HEK293 (cell line): ENCODE measurements at regions not wholly inside any gene's neighbourhood (a gene's known extent, or its start where the extent isn't known, plus 50 kb on each side); places are given as distances from the start of the nearest gene placed in this dataset.

Experiments
- CTCF ChIA-PET: fragments of 350-600 bp; formaldehyde crosslinking; extraction: SDS; loops from one replicate; lab custom pipeline; 2021; ENCODE audit warnings: antibody characterized with exemption; lab: Yijun Ruan, JAX
- POLR2A ChIA-PET: fragments of 300-600 bp; formaldehyde crosslinking; extraction: SDS; loops from one replicate; lab custom pipeline; 2020; ENCODE audit warnings: antibody characterized with exemption, inconsistent platforms; lab: Yijun Ruan, JAX
- H3K27ac ChIP-seq: fragments of 200-500 bp; sonication (Bioruptor generic); 2 replicates; pipeline ENCODE4 v1.5.1; 2014; ENCODE audit warnings: low read depth, low read length, control low read depth, inconsistent platforms; ENCODE audit errors: extremely low read depth
- H3K36me3 ChIP-seq, 2 experiments: fragments of 200-500 bp in 1 of 2; sonication (Bioruptor generic) in 1 of 2; 1 replicate in 1 of 2; 2 replicates in 1 of 2; pipeline ENCODE4 v1.5.1; 2014 to 2017; ENCODE audit warnings: inconsistent platforms in 2 of 2, low read length in 2 of 2; ENCODE audit not compliant: control insufficient read depth in 2 of 2, insufficient read depth in 1 of 2
- H3K4me1 ChIP-seq: fragments of 200-500 bp; sonication (Bioruptor generic); 2 replicates; pipeline ENCODE4 v1.5.1; 2014; ENCODE audit warnings: mild to moderate bottlenecking, low read length, inconsistent platforms; ENCODE audit not compliant: control insufficient read depth, insufficient read depth
- H3K4me3 ChIP-seq: 2 replicates; pipeline ENCODE4 v1.5.1; 2011; ENCODE audit warnings: low read depth, mild to moderate bottlenecking, control low read depth, low read length, moderate library complexity
- H3K9me3 ChIP-seq: fragments of 200-500 bp; sonication (Bioruptor generic); 2 replicates; pipeline ENCODE4 v1.5.1; 2014; ENCODE audit warnings: low read depth, low read length, inconsistent platforms; ENCODE audit not compliant: control insufficient read depth, insufficient read depth
- GFI1B ChIP-seq: fragments of 450-650 bp; formaldehyde crosslinking; IDR thresholded peaks from 2 replicates; pipeline ENCODE4 v1.5.1; 2016; ENCODE audit warnings: missing biosample characterization, missing genetic modification characterization
- GLIS1 ChIP-seq: fragments of 450-650 bp; formaldehyde crosslinking; IDR thresholded peaks from 2 replicates; pipeline ENCODE4 v1.5.1; 2016; ENCODE audit warnings: missing biosample characterization, missing genetic modification characterization
- HOXC10 ChIP-seq: sonication (generic); formaldehyde crosslinking; IDR thresholded peaks from 2 replicates; pipeline ENCODE4 v1.8.1; 2023; ENCODE audit warnings: mild to moderate bottlenecking, missing genetic modification reagents
- SCRT1 ChIP-seq: fragments of 450-650 bp; formaldehyde crosslinking; IDR thresholded peaks from 2 replicates; pipeline ENCODE4 v1.5.1; 2016; ENCODE audit warnings: missing biosample characterization, missing genetic modification characterization, borderline replicate concordance
- ZBTB21 ChIP-seq: fragments of 450-650 bp; formaldehyde crosslinking; IDR thresholded peaks from 2 replicates; pipeline ENCODE4 v1.5.1; 2017; ENCODE audit warnings: missing biosample characterization, missing genetic modification characterization
- ZIC2 ChIP-seq: fragments of 450-650 bp; formaldehyde crosslinking; IDR thresholded peaks from 2 replicates; pipeline ENCODE4 v1.5.1; 2016; ENCODE audit warnings: missing biosample characterization, missing genetic modification characterization
- ZNF146 ChIP-seq: fragments of 450-650 bp; formaldehyde crosslinking; IDR thresholded peaks from 2 replicates; pipeline ENCODE4 v1.5.1; 2016; ENCODE audit warnings: missing biosample characterization, missing genetic modification characterization
- ZNF155 ChIP-seq: fragments of 450-650 bp; formaldehyde crosslinking; IDR thresholded peaks from 2 replicates; pipeline ENCODE4 v1.5.1; 2016; ENCODE audit warnings: missing biosample characterization, missing genetic modification characterization
- ZNF335 ChIP-seq: fragments of 450-650 bp; formaldehyde crosslinking; conservative IDR thresholded peaks from 2 replicates; pipeline ENCODE4 v1.5.1; 2016; ENCODE audit warnings: missing biosample characterization, missing genetic modification characterization
- ZNF341 ChIP-seq: fragments of 450-650 bp; formaldehyde crosslinking; IDR thresholded peaks from 2 replicates; pipeline ENCODE4; 2016; ENCODE audit warnings: low read depth, missing biosample characterization, missing genetic modification characterization
- ZNF37A ChIP-seq: fragments of 450-650 bp; IDR thresholded peaks from 2 replicates; pipeline ENCODE4 v1.5.1; 2018; ENCODE audit warnings: missing biosample characterization, missing genetic modification characterization
- ZNF416 ChIP-seq: fragments of 450-650 bp; formaldehyde crosslinking; IDR thresholded peaks from 2 replicates; pipeline ENCODE4 v1.5.1; 2016; ENCODE audit warnings: missing biosample characterization, missing genetic modification characterization
- ZNF585B ChIP-seq: fragments of 450-650 bp; formaldehyde crosslinking; IDR thresholded peaks from 2 replicates; pipeline ENCODE4 v1.5.1; 2016; ENCODE audit warnings: missing biosample characterization, missing genetic modification characterization
- TF ChIP-seq, protein P1 (sequence below): fragments of 450-650 bp; formaldehyde crosslinking; IDR thresholded peaks from 2 replicates; pipeline ENCODE4 v1.5.1; 2016; ENCODE audit warnings: missing biosample characterization, missing genetic modification characterization, borderline replicate concordance
- TF ChIP-seq, protein P2 (sequence below): fragments of 450-650 bp; formaldehyde crosslinking; IDR thresholded peaks from 2 replicates; pipeline ENCODE4 v1.5.1; 2016; ENCODE audit warnings: missing biosample characterization, missing genetic modification characterization
- TF ChIP-seq, protein P3 (sequence below): fragments of 450-650 bp; formaldehyde crosslinking; IDR thresholded peaks from 2 replicates; pipeline ENCODE4 v1.5.1; 2017; ENCODE audit warnings: missing biosample characterization, mild to moderate bottlenecking, missing genetic modification characterization, moderate library complexity
- TF ChIP-seq, protein P4 (sequence below): fragments of 450-650 bp; formaldehyde crosslinking; IDR thresholded peaks from 2 replicates; pipeline ENCODE4 v1.5.1; 2017; ENCODE audit warnings: missing biosample characterization, missing genetic modification characterization

DNA sequence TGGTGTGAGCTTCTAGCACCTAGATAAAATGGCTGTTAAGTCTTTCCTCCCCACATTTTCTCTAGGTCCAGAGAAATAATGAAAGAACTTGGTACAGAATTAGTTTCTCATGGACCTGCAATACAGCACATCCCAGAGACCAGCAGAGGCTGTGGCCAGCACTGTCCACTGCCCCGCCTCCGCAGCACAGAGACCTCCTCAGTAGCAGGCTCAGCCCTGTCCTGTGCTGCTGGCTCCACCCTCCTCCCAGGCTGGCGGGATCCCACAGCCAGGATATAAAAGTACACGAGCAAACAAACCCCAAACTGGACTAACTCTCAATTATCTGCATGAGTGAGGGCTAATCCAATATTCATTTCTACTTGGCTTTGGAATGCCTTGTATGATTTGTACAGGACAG is 401.5 kb downstream of the RPS6KC1 start:
- Histone ChIP-seq H3K9me3 (no peaks in the 10 kb centered on the region), H3K4me3 (no peak overlapping the region), H3K36me3 (no peaks in the 10 kb centered on the region), H3K4me1 (no peaks in the 10 kb centered on the region), H3K27ac (no peak overlapping the region)
- ChIA-PET POLR2A (no interaction called here), CTCF (no interaction called here)
- no peak for TF ChIP-seq ZNF416 (tag by site-specific recombination)
- no peak for TF ChIP-seq GLIS1 (tag by site-specific recombination)
- TF ChIP-seq, protein P1, sequence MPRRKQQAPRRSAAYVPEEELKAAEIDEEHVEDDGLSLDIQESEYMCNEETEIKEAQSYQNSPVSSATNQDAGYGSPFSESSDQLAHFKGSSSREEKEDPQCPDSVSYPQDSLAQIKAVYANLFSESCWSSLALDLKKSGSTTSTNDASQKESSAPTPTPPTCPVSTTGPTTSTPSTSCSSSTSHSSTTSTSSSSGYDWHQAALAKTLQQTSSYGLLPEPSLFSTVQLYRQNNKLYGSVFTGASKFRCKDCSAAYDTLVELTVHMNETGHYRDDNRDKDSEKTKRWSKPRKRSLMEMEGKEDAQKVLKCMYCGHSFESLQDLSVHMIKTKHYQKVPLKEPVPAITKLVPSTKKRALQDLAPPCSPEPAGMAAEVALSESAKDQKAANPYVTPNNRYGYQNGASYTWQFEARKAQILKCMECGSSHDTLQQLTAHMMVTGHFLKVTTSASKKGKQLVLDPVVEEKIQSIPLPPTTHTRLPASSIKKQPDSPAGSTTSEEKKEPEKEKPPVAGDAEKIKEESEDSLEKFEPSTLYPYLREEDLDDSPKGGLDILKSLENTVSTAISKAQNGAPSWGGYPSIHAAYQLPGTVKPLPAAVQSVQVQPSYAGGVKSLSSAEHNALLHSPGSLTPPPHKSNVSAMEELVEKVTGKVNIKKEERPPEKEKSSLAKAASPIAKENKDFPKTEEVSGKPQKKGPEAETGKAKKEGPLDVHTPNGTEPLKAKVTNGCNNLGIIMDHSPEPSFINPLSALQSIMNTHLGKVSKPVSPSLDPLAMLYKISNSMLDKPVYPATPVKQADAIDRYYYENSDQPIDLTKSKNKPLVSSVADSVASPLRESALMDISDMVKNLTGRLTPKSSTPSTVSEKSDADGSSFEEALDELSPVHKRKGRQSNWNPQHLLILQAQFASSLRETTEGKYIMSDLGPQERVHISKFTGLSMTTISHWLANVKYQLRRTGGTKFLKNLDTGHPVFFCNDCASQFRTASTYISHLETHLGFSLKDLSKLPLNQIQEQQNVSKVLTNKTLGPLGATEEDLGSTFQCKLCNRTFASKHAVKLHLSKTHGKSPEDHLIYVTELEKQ (tag by site-specific recombination), result no peak
- TF ChIP-seq ZIC2 (tag by site-specific recombination), result no peak
- no peak for TF ChIP-seq ZNF585B (tag by site-specific recombination)
- no peak for TF ChIP-seq ZNF155
- no peak for TF ChIP-seq ZNF335 (tag by site-specific recombination)
- TF ChIP-seq, protein P2, sequence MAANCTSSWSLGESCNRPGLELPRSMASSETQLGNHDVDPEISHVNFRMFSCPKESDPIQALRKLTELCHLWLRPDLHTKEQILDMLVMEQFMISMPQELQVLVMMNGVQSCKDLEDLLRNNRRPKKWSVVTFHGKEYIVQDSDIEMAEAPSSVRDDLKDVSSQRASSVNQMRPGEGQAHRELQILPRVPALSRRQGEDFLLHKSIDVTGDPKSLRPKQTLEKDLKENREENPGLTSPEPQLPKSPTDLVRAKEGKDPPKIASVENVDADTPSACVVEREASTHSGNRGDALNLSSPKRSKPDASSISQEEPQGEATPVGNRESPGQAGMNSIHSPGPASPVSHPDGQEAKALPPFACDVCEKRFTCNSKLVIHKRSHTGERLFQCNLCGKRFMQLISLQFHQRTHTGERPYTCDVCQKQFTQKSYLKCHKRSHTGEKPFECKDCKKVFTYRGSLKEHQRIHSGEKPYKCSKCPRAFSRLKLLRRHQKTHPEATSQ (tag by site-specific recombination), result no peak
- TF ChIP-seq SCRT1 (tag by site-specific recombination), result no peak
- no peak for TF ChIP-seq ZNF37A
- TF ChIP-seq HOXC10 (CRISPR knock-in tag), result no peak
- no peak for TF ChIP-seq GFI1B (tag by site-specific recombination)
- TF ChIP-seq, protein P3, sequence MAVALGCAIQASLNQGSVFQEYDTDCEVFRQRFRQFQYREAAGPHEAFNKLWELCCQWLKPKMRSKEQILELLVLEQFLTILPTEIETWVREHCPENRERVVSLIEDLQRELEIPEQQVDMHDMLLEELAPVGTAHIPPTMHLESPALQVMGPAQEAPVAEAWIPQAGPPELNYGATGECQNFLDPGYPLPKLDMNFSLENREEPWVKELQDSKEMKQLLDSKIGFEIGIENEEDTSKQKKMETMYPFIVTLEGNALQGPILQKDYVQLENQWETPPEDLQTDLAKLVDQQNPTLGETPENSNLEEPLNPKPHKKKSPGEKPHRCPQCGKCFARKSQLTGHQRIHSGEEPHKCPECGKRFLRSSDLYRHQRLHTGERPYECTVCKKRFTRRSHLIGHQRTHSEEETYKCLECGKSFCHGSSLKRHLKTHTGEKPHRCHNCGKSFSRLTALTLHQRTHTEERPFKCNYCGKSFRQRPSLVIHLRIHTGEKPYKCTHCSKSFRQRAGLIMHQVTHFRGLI (tag by site-specific recombination), result no peak
- no peak for TF ChIP-seq ZBTB21 (tag by site-specific recombination)
- no peak for TF ChIP-seq ZNF341 (tag by site-specific recombination)

DNA sequence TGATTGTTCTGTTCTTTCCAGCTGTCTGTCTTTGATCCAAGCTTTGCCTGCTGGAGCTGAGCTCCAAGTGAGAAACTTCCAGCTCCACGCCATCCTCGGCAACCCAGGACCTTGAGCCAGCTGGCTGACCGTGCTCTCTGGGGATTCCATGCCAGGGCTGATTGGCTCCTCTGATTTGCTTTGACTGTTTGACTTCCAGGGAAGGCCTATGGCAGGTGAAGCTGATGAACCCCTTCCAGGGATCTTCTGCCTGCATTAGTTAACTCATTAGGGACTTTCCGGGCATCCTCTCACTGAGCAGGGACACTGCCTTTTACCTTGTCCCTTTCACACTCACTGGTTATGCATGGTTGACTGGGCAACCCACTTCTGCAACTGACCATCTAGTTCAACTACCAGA is 406.1 kb downstream of the RPS6KC1 start:
- Histone ChIP-seq H3K9me3 (no peaks in the 10 kb centered on the region), H3K4me1 (no peaks in the 10 kb centered on the region), H3K4me3 (no peak overlapping the region), H3K36me3 (no peaks in the 10 kb centered on the region), H3K27ac (no peak overlapping the region)
- POLR2A ChIA-PET, result no interaction called here
- CTCF ChIA-PET, result no interaction called here
- no peak for TF ChIP-seq ZNF146 (tag by site-specific recombination)
- TF ChIP-seq, protein P4, sequence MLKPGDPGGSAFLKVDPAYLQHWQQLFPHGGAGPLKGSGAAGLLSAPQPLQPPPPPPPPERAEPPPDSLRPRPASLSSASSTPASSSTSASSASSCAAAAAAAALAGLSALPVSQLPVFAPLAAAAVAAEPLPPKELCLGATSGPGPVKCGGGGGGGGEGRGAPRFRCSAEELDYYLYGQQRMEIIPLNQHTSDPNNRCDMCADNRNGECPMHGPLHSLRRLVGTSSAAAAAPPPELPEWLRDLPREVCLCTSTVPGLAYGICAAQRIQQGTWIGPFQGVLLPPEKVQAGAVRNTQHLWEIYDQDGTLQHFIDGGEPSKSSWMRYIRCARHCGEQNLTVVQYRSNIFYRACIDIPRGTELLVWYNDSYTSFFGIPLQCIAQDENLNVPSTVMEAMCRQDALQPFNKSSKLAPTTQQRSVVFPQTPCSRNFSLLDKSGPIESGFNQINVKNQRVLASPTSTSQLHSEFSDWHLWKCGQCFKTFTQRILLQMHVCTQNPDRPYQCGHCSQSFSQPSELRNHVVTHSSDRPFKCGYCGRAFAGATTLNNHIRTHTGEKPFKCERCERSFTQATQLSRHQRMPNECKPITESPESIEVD (tag by site-specific recombination), result no peak
